ENCODE measurements at regions not wholly inside any gene's neighbourhood (a gene's known extent, or its start where the extent isn't known, plus 50 kb on each side); places are given as distances from the start of the nearest gene placed in this dataset.

- TF ChIP-seq CTCF (IDR thresholded peaks at IDR 0.05; ENCODE audit: insufficient read depth, low read length) (no peak), POLR2AphosphoS5 (IDR thresholded peaks at IDR 0.05; ENCODE audit: low read depth) (no peak), REST (IDR thresholded peaks at IDR 0.05; ENCODE audit: insufficient replicate concordance, low read depth) (no peak)
Measured at GRCh38 chr2:180349809-180350208, 342.7 kb upstream of the CWC22 start.
